Neuronal stem cell (in vitro differentiated cells): ENCODE measurements at regions not wholly inside any gene's neighbourhood (a gene's known extent, or its start where the extent isn't known, plus 50 kb on each side); places are given as distances from the start of the nearest gene placed in this dataset.

Source experiments
- DNase-seq: peaks from one replicate; pipeline ENCODE4 v3.0.0-alpha.2; 2013; ENCODE audit warnings: low spot score
- H2AFZ ChIP-seq: one replicate; pipeline ENCODE4 v1.6.1; 2013; ENCODE audit warnings: mild to moderate bottlenecking, low read length, inconsistent platforms
- H2AK5ac ChIP-seq: 2 replicates; pipeline ENCODE4 v1.6.1; 2013; ENCODE audit warnings: low read depth, mild to moderate bottlenecking, inconsistent platforms, low read length, moderate library complexity, mixed read lengths
- H2BK120ac ChIP-seq: 2 replicates; pipeline ENCODE4 v1.6.1; 2013; ENCODE audit warnings: low read depth, mild to moderate bottlenecking, inconsistent platforms, low read length, moderate library complexity, mixed read lengths
- H2BK12ac ChIP-seq: one replicate; pipeline ENCODE4 v1.6.1; 2013; ENCODE audit warnings: low read length, inconsistent platforms
- H2BK15ac ChIP-seq: 2 replicates; pipeline ENCODE4 v1.6.1; 2013; ENCODE audit warnings: mild to moderate bottlenecking, low read length, inconsistent platforms, mixed read lengths
- H2BK5ac ChIP-seq: one replicate; pipeline ENCODE4 v1.6.1; 2013; ENCODE audit warnings: inconsistent platforms, mild to moderate bottlenecking, low read length, moderate library complexity
- H3K14ac ChIP-seq: one replicate; pipeline ENCODE4 v1.6.1; 2013; ENCODE audit warnings: low read length, inconsistent platforms
- H3K18ac ChIP-seq: 2 replicates; pipeline ENCODE4 v1.6.1; 2013; ENCODE audit warnings: low read length, inconsistent platforms
- H3K23ac ChIP-seq: 2 replicates; pipeline ENCODE4 v1.6.1; 2013; ENCODE audit warnings: low read depth, mild to moderate bottlenecking, mixed read lengths, low read length, inconsistent platforms; ENCODE audit not compliant: poor library complexity
- H3K27ac ChIP-seq: replicated peaks from 3 replicates; pipeline ENCODE4 v1.5.1; 2013; ENCODE audit warnings: low read length, inconsistent platforms
- H3K27me3 ChIP-seq, 3 experiments: 2 replicates each; pipeline ENCODE4 v1.6.1; 2013; ENCODE audit warnings: low read length in 3 of 3, mild to moderate bottlenecking in 2 of 3, inconsistent platforms in 1 of 3, low read depth in 1 of 3, mixed read lengths in 1 of 3, moderate library complexity in 1 of 3; ENCODE audit not compliant: control insufficient read depth in 3 of 3, insufficient read depth in 3 of 3
- H3K36me3 ChIP-seq, 2 donors: replicated peaks in 1 of 2; 2 replicates each; pipeline ENCODE4 v1.6.1; 2013; ENCODE audit warnings: low read length in 2 of 2; ENCODE audit not compliant: control insufficient read depth in 2 of 2, insufficient read depth in 2 of 2
- H3K4ac ChIP-seq: 2 replicates; pipeline ENCODE4 v1.6.1; 2013; ENCODE audit warnings: inconsistent platforms, mild to moderate bottlenecking, low read length, moderate library complexity
- H3K4me1 ChIP-seq, 2 donors: 1 replicate in 1 of 2; 2 replicates in 1 of 2; pipeline ENCODE4 v1.6.1; 2013; ENCODE audit warnings: low read length in 2 of 2, low read depth in 1 of 2; ENCODE audit not compliant: control insufficient read depth in 2 of 2, insufficient read depth in 1 of 2
- H3K4me2 ChIP-seq: one replicate; pipeline ENCODE4 v1.6.1; 2013; ENCODE audit warnings: mild to moderate bottlenecking, low read length, inconsistent platforms; ENCODE audit not compliant: insufficient read depth, poor library complexity, severe bottlenecking
- H3K4me3 ChIP-seq, 2 donors: 2 replicates each; pipeline ENCODE4 v1.5.1; 2013; ENCODE audit warnings: low read length in 2 of 2, mild to moderate bottlenecking in 2 of 2, inconsistent platforms in 1 of 2, moderate library complexity in 1 of 2
- H3K79me1 ChIP-seq: one replicate; pipeline ENCODE4 v1.6.1; 2013; ENCODE audit warnings: low read depth, mild to moderate bottlenecking, inconsistent platforms, low read length, moderate library complexity
- H3K9ac ChIP-seq: one replicate; pipeline ENCODE4 v1.6.1; 2013; ENCODE audit warnings: mild to moderate bottlenecking, low read depth, low read length, inconsistent platforms; ENCODE audit not compliant: poor library complexity
- H3K9me3 ChIP-seq, 2 donors: replicated peaks in 1 of 2; 2 replicates each; pipeline versions ENCODE3 to v1.6.1; 2013; ENCODE audit warnings: low read length in 2 of 2, mild to moderate bottlenecking in 2 of 2, inconsistent platforms in 1 of 2, low read depth in 1 of 2, mixed read lengths in 1 of 2, moderate library complexity in 1 of 2; ENCODE audit not compliant: control insufficient read depth in 2 of 2, insufficient read depth in 1 of 2
- H4K8ac ChIP-seq: one replicate; pipeline ENCODE4 v1.6.1; 2013; ENCODE audit warnings: low read depth, mild to moderate bottlenecking, inconsistent platforms, low read length, moderate library complexity
- H4K91ac ChIP-seq: one replicate; pipeline ENCODE4 v1.6.1; 2013; ENCODE audit warnings: low read length, low read depth, mild to moderate bottlenecking, inconsistent platforms; ENCODE audit not compliant: poor library complexity
- WGBS, 2 donors: extraction: QIAGEN DNeasy Blood & Tissue Kit; methylation state at CpG; one replicate each; pipeline ENCODE4 v1.1.7; 2013; ENCODE audit warnings: missing lambda C conversion rate in 2 of 2, mixed read lengths in 1 of 2; ENCODE audit not compliant: insufficient read length in 2 of 2, insufficient replicate concordance in 1 of 2; ENCODE audit errors: extremely low coverage in 2 of 2; 5-methylcytosine and 5-hydroxymethylcytosine counted together

GRCh38 chr16:65888201-65888600, 478.3 kb upstream of the CDH5 start:
- Histone ChIP-seq H3K9me3 (no peaks in the 10 kb centered on the region), H2BK5ac (no peak overlapping the region), H3K14ac (no peak overlapping the region), H3K9ac (no peak overlapping the region), H4K91ac (no peak overlapping the region), H3K23ac (no peak overlapping the region), H3K18ac (no peak overlapping the region), H3K4me3 (no peak overlapping the region), H3K79me1 (no peaks in the 10 kb centered on the region), H2BK15ac (no peak overlapping the region), H4K8ac (no peak overlapping the region), H2BK120ac (no peak overlapping the region), H2AK5ac (no peak overlapping the region), H3K27ac (no peak overlapping the region), H3K4ac (no peak overlapping the region), H3K36me3 (no peaks in the 10 kb centered on the region), H2AFZ (no peak overlapping the region), H3K4me1 (no peaks in the 10 kb centered on the region), H3K27me3 (no peaks in the 10 kb centered on the region), H2BK12ac (no peak overlapping the region), H3K4me2 (no peak overlapping the region)
- WGBS, 2 donors: no CpG with 5 or more reads among the region's 8 CpGs
- DNase-seq: no peak

GRCh38 chr16:65884018-65884417, 482.5 kb upstream of the CDH5 start:
- no peaks in the 10 kb centered on the region for H3K4me1 ChIP-seq
- H3K27me3 ChIP-seq: no peaks in the 10 kb centered on the region
- no peak overlapping the region for H2BK12ac ChIP-seq
- H3K23ac ChIP-seq: no peak overlapping the region
- H3K18ac ChIP-seq: no peak overlapping the region
- no peak overlapping the region for H2BK15ac ChIP-seq
- no peak overlapping the region for H3K4ac ChIP-seq
- H3K4me3 ChIP-seq: no peak overlapping the region
- no peak overlapping the region for H4K8ac ChIP-seq
- DNase-seq: no peak
- WGBS, 2 donors: no CpG with 5 or more reads among the region's 4 CpGs
- H3K36me3 ChIP-seq: no peaks in the 10 kb centered on the region
- H2BK5ac ChIP-seq: no peak overlapping the region
- H3K79me1 ChIP-seq: no peaks in the 10 kb centered on the region
- no peak overlapping the region for H2AK5ac ChIP-seq
- no peak overlapping the region for H2AFZ ChIP-seq
- H3K4me2 ChIP-seq: no peak overlapping the region
- H3K9me3 ChIP-seq: peaks cover 0 to 2% of the 10 kb centered on the region in 2 donors
- H3K27ac ChIP-seq: no peak overlapping the region
- no peak overlapping the region for H3K9ac ChIP-seq
- no peak overlapping the region for H2BK120ac ChIP-seq
- no peak overlapping the region for H4K91ac ChIP-seq
- no peak overlapping the region for H3K14ac ChIP-seq

GRCh38 chr16:65878347-65878746, 488.1 kb upstream of the CDH5 start:
- WGBS, 2 donors: no CpG with 5 or more reads among the region's 4 CpGs
- H3K4me1 ChIP-seq: peaks cover 0 to 7% of the 10 kb centered on the region in 2 donors

DNA sequence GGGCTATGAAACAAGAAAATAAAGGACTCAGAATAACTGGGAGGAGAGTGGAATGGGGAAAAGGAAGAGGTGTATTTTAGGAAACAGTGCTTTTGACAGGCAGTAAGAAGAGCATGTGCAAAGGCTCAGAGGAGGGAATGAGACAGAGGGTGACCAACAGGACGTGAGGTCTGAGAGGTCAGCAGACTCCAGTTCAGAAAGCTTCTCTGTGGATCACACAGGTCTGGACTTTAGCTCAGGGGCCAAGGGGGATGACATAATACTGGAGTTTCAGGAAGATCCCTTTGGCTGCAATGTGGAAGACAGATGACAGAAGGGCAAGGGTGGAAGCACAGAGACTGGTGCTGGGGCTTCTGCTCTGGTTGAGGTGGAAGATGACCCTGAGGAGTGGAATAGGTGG, 489.9 kb upstream of the CDH5 start:
- no peak overlapping the region for H3K27ac ChIP-seq
- H3K79me1 ChIP-seq: no peaks in the 10 kb centered on the region
- H2AFZ ChIP-seq: no peak overlapping the region
- no peak overlapping the region for H3K18ac ChIP-seq
- no peak overlapping the region for H2BK5ac ChIP-seq
- H3K9me3 ChIP-seq: peaks cover 0 to 2% of the 10 kb centered on the region in 2 donors
- no peak overlapping the region for H3K23ac ChIP-seq
- peaks cover 0 to 7% of the 10 kb centered on the region in 2 donors for H3K4me1 ChIP-seq
- H3K4ac ChIP-seq: no peak overlapping the region
- no peak overlapping the region for H2BK12ac ChIP-seq
- no peak overlapping the region for H3K4me3 ChIP-seq
- H4K91ac ChIP-seq: no peak overlapping the region
- H3K27me3 ChIP-seq: no peaks in the 10 kb centered on the region
- no peak overlapping the region for H2AK5ac ChIP-seq
- H3K36me3 ChIP-seq: no peaks in the 10 kb centered on the region
- H3K4me2 ChIP-seq: no peak overlapping the region
- H3K9ac ChIP-seq: no peak overlapping the region
- no peak overlapping the region for H2BK15ac ChIP-seq
- no peak overlapping the region for H3K14ac ChIP-seq
- H4K8ac ChIP-seq: no peak overlapping the region
- H2BK120ac ChIP-seq: no peak overlapping the region
- WGBS, 2 donors: no CpG with 5 or more reads among the region's 1 CpG
- DNase-seq: no peak

More at GRCh38 chr16:65878347-65878746, 488.1 kb upstream of the CDH5 start:
- no peaks in the 10 kb centered on the region for H3K36me3 ChIP-seq
- H2BK12ac ChIP-seq: no peak overlapping the region
- H3K27me3 ChIP-seq: no peaks in the 10 kb centered on the region
- no peak overlapping the region for H4K8ac ChIP-seq
- no peak overlapping the region for H3K23ac ChIP-seq
- H2AFZ ChIP-seq: no peak overlapping the region
- DNase-seq: no peak
- no peak overlapping the region for H2BK120ac ChIP-seq
- peaks cover 0 to 2% of the 10 kb centered on the region in 2 donors for H3K9me3 ChIP-seq
- H3K4me3 ChIP-seq: no peak overlapping the region
- no peak overlapping the region for H3K18ac ChIP-seq
- H3K27ac ChIP-seq: no peak overlapping the region
- H3K14ac ChIP-seq: no peak overlapping the region
- H4K91ac ChIP-seq: no peak overlapping the region
- H2BK15ac ChIP-seq: no peak overlapping the region
- H3K4ac ChIP-seq: no peak overlapping the region
- no peak overlapping the region for H3K4me2 ChIP-seq
- no peak overlapping the region for H2BK5ac ChIP-seq
- H3K9ac ChIP-seq: no peak overlapping the region
- H2AK5ac ChIP-seq: no peak overlapping the region
- H3K79me1 ChIP-seq: no peaks in the 10 kb centered on the region
